ENCODE measurements at regions not wholly inside any gene's neighbourhood (a gene's known extent, or its start where the extent isn't known, plus 50 kb on each side); places are given as distances from the start of the nearest gene placed in this dataset.

GRCh38 chr11:101715281-101715680, 131.5 kb upstream of the TRPC6 start:
- TF ChIP-seq ZNF114 (CRISPR knock-in tag; IDR thresholded peaks at IDR 0.05) = no peak
- TF ChIP-seq ZNF462 (CRISPR knock-in tag; IDR thresholded peaks at IDR 0.05) = no peak
- no peak for TF ChIP-seq ZNF331 (CRISPR knock-in tag; IDR thresholded peaks at IDR 0.05; ENCODE audit: low read depth)
- Mint-ChIP-seq H3K36me3 (ENCODE audit: low read depth) (no peaks in the 10 kb centered on the region), H3K4me3 (no peak overlapping the region), H3K27me3 (ENCODE audit: insufficient read depth, low read depth, poor library complexity) (no peaks in the 10 kb centered on the region), H3K4me1 (no peaks in the 10 kb centered on the region), H3K9me3 (no peaks in the 10 kb centered on the region; the same call in 2 of the 3 replicates), H3K27ac (no peak overlapping the region)
- H4K20me1 ChIP-seq (replicated peaks; ENCODE audit: insufficient read depth) = no peaks in the 10 kb centered on the region
- no peaks in the 10 kb centered on the region for H3K36me3 ChIP-seq (ENCODE audit: insufficient read depth)
- no peaks in the 10 kb centered on the region for H3K79me2 ChIP-seq (replicated peaks; ENCODE audit: insufficient read depth)
- no peak overlapping the region for H3K4me3 ChIP-seq
- no peak overlapping the region for H3K27ac ChIP-seq (ENCODE audit: low read depth)
- H3K27me3 ChIP-seq (ENCODE audit: insufficient read depth) = no peaks in the 10 kb centered on the region
- ATAC-seq = no peak
- peaks cover 4% of the 10 kb centered on the region; the same call in 1 of the 2 replicates for H3K9me2 ChIP-seq (ENCODE audit: insufficient read depth)
- no peaks in the 10 kb centered on the region for H3F3A ChIP-seq (replicated peaks; ENCODE audit: low read depth)
- no peak for DNase-seq (ENCODE audit: low spot score)
- no peaks in the 10 kb centered on the region for H3K4me1 ChIP-seq (ENCODE audit: insufficient read depth)
- H2AFZ ChIP-seq = no peak overlapping the region
- H3K4me2 ChIP-seq = no peak overlapping the region

GRCh38 chr11:101707477-101707876, 123.7 kb upstream of the TRPC6 start:
- no peaks in the 10 kb centered on the region for H3F3A ChIP-seq (replicated peaks; ENCODE audit: low read depth)
- no peaks in the 10 kb centered on the region for H3K79me2 ChIP-seq (replicated peaks; ENCODE audit: insufficient read depth)
- peaks cover 19% of the 10 kb centered on the region; the same call in 1 of the 2 replicates for H3K9me2 ChIP-seq (ENCODE audit: insufficient read depth)
- H3K4me1 Mint-ChIP-seq = peaks cover 4% of the 10 kb centered on the region; the same call in 2 of the 3 replicates
- no peaks in the 10 kb centered on the region; the same call in 2 of the 3 replicates for H3K36me3 Mint-ChIP-seq (ENCODE audit: low read depth)
- no peaks in the 10 kb centered on the region for H3K27me3 ChIP-seq (ENCODE audit: insufficient read depth)
- no peaks in the 10 kb centered on the region for H3K36me3 ChIP-seq (ENCODE audit: insufficient read depth)
- DNase-seq (ENCODE audit: low spot score) (no peak), ATAC-seq (no peak; the same call in 2 of the 3 replicates)
- H3K27ac Mint-ChIP-seq = no peak overlapping the region
- H3K4me1 ChIP-seq (ENCODE audit: insufficient read depth) = peaks cover 8% of the 10 kb centered on the region; the same call in 1 of the 2 replicates
- no peak overlapping the region for H2AFZ ChIP-seq
- no peaks in the 10 kb centered on the region; the same call in 1 of the 3 replicates for H3K9me3 Mint-ChIP-seq
- no peak overlapping the region for H3K4me3 ChIP-seq
- H3K4me2 ChIP-seq = no peak overlapping the region
- H3K27ac ChIP-seq (ENCODE audit: low read depth) = no peak overlapping the region
- H3K4me3 Mint-ChIP-seq = no peak overlapping the region
- H3K27me3 Mint-ChIP-seq (ENCODE audit: insufficient read depth, low read depth, poor library complexity) = peaks cover 2% of the 10 kb centered on the region
- no peaks in the 10 kb centered on the region for H4K20me1 ChIP-seq (replicated peaks; ENCODE audit: insufficient read depth)
- TF ChIP-seq EZH2 (IDR thresholded peaks at IDR 0.05; ENCODE audit: low read depth, unreplicated experiment) = no peak
- TF ChIP-seq NANOG (IDR thresholded peaks at IDR 0.05; ENCODE audit: borderline replicate concordance) = no peak
- TF ChIP-seq CREB1 (CRISPR knock-in tag; IDR thresholded peaks at IDR 0.05; ENCODE audit: low read depth) = no peak
- TF ChIP-seq JUNB (IDR thresholded peaks at IDR 0.05; ENCODE audit: unreplicated experiment) = no peak
- no peak for TF ChIP-seq ZNF114 (CRISPR knock-in tag; IDR thresholded peaks at IDR 0.05)
- TF ChIP-seq EZH2phosphoT487 (IDR thresholded peaks at IDR 0.05; ENCODE audit: unreplicated experiment) = no peak
